Panc1 (cell line): ENCODE measurements at regions not wholly inside any gene's neighbourhood (a gene's known extent, or its start where the extent isn't known, plus 50 kb on each side); places are given as distances from the start of the nearest gene placed in this dataset.

ENCODE experiments used
- ATAC-seq: fragments of 200-7000 bp; cut with Tn5 transposase; 2 replicates; pipeline ENCODE4 v1.9.1; 2020; ENCODE audit warnings: mild to moderate bottlenecking, moderate library complexity
- BruUV-seq: library from RNA; stranded (reverse); fragments of 400-500 nt; replicated peaks from 2 replicates; lab custom pipeline; 2021; lab: Mats Ljungman, UMichigan
- CTCF ChIA-PET: fragments of 300-600 bp; sonication (Branson Sonifier 250); formaldehyde crosslinking; loops from one replicate; lab custom pipeline; 2022; ENCODE audit warnings: antibody characterized with exemption; lab: Charles Lee
- POLR2A ChIA-PET: fragments of 300-600 bp; sonication (Branson Sonifier 250); formaldehyde crosslinking; loops from one replicate; lab custom pipeline; 2022; ENCODE audit warnings: antibody characterized with exemption; lab: Charles Lee
- DNase-seq: peaks from one replicate; pipeline ENCODE4 v3.0.0-alpha.2; 2010; ENCODE audit warnings: low read depth, low spot score
- H3K27ac ChIP-seq: 2 replicates; pipeline ENCODE4 v1.5.1; 2011; ENCODE audit warnings: mild to moderate bottlenecking, low read length, inconsistent platforms
- H3K27me3 ChIP-seq: fragments of 200-500 bp; sonication (Bioruptor generic); 2 replicates; pipeline ENCODE4 v1.6.0; 2014; ENCODE audit warnings: low read length, inconsistent platforms; ENCODE audit not compliant: control insufficient read depth, insufficient read depth
- H3K36me3 ChIP-seq: fragments of 200-500 bp; sonication (Bioruptor generic); 2 replicates; pipeline ENCODE4 v1.5.1; 2014; ENCODE audit warnings: inconsistent platforms, mild to moderate bottlenecking, low read length, moderate library complexity; ENCODE audit not compliant: control insufficient read depth, insufficient read depth
- H3K4me1 ChIP-seq: 2 replicates; pipeline ENCODE4 v1.5.1; 2011; ENCODE audit warnings: inconsistent platforms, mild to moderate bottlenecking, low read length, moderate library complexity; ENCODE audit not compliant: control insufficient read depth, insufficient read depth
- H3K4me3 ChIP-seq, 2 experiments: 2 replicates each; pipeline ENCODE4 v1.5.1; 2011 to 2012; ENCODE audit warnings: low read depth in 2 of 2, low read length in 2 of 2, mild to moderate bottlenecking in 2 of 2, inconsistent platforms in 1 of 2, moderate library complexity in 1 of 2
- H3K9me3 ChIP-seq: fragments of 200-500 bp; sonication (Bioruptor generic); 2 replicates; pipeline ENCODE4 v1.5.1; 2014; ENCODE audit warnings: low read depth, mild to moderate bottlenecking, inconsistent platforms, low read length, moderate library complexity; ENCODE audit not compliant: control insufficient read depth, insufficient read depth
- CTCF ChIP-seq: fragments of 450-650 bp; IDR thresholded peaks from 2 replicates; pipeline ENCODE4 v1.5.1; 2017; ENCODE audit warnings: mild to moderate bottlenecking
- POLR2AphosphoS5 ChIP-seq: IDR thresholded peaks from 2 replicates; pipeline ENCODE4 v1.6.1; 2012; ENCODE audit warnings: mild to moderate bottlenecking, low read depth, low read length, moderate library complexity
- SIN3A ChIP-seq: IDR thresholded peaks from 2 replicates; pipeline ENCODE4 v1.6.1; 2012; ENCODE audit warnings: low read depth, mild to moderate bottlenecking, low read length, moderate library complexity, borderline replicate concordance; ENCODE audit not compliant: insufficient read depth
- TCF7L2 ChIP-seq: IDR thresholded peaks from 2 replicates; pipeline ENCODE4 v1.6.1; 2011; ENCODE audit warnings: mild to moderate bottlenecking, low read depth, low read length, inconsistent platforms
- in situ Hi-C: cut with HindIII; loops from 2 replicates; pipeline ENCODE4 v1.10.0; 2016; ENCODE audit warnings: low sequenced_read_pairs, low pct_unique_long_range_greater_than_20kb
- intact Hi-C: fragments of 100-400 bp; cut with micrococcal nuclease; formaldehyde crosslinking; loops from one replicate; pipeline ENCODE4 v1.10.0; 2022; ENCODE audit not compliant: unreplicated experiment
- TF ChIP-seq, protein P1 (sequence below), 2 experiments: IDR thresholded peaks; 2 replicates each; pipeline ENCODE4 v1.6.1; 2011 to 2012; ENCODE audit warnings: low read depth in 2 of 2, control low read depth in 1 of 2, low read length in 1 of 2, mild to moderate bottlenecking in 1 of 2, moderate library complexity in 1 of 2; ENCODE audit not compliant: insufficient read depth in 1 of 2

- H3K9me3 ChIP-seq: no peaks in the 10 kb centered on the region
- H3K4me3 ChIP-seq: no peak overlapping the region
- ChIA-PET POLR2A (no interaction called here), CTCF (no interaction called here)
- ATAC-seq: no peak
- TF ChIP-seq TCF7L2: no peak
- TF ChIP-seq CTCF: no peak
- no peak for TF ChIP-seq POLR2AphosphoS5
- no peak for TF ChIP-seq SIN3A
- TF ChIP-seq, protein P1, sequence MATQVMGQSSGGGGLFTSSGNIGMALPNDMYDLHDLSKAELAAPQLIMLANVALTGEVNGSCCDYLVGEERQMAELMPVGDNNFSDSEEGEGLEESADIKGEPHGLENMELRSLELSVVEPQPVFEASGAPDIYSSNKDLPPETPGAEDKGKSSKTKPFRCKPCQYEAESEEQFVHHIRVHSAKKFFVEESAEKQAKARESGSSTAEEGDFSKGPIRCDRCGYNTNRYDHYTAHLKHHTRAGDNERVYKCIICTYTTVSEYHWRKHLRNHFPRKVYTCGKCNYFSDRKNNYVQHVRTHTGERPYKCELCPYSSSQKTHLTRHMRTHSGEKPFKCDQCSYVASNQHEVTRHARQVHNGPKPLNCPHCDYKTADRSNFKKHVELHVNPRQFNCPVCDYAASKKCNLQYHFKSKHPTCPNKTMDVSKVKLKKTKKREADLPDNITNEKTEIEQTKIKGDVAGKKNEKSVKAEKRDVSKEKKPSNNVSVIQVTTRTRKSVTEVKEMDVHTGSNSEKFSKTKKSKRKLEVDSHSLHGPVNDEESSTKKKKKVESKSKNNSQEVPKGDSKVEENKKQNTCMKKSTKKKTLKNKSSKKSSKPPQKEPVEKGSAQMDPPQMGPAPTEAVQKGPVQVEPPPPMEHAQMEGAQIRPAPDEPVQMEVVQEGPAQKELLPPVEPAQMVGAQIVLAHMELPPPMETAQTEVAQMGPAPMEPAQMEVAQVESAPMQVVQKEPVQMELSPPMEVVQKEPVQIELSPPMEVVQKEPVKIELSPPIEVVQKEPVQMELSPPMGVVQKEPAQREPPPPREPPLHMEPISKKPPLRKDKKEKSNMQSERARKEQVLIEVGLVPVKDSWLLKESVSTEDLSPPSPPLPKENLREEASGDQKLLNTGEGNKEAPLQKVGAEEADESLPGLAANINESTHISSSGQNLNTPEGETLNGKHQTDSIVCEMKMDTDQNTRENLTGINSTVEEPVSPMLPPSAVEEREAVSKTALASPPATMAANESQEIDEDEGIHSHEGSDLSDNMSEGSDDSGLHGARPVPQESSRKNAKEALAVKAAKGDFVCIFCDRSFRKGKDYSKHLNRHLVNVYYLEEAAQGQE (IDR thresholded peaks at IDR 0.05; ENCODE audit: insufficient read depth in 1 of 2, low read depth in 2 of 2, low read length in 1 of 2): no peak
- no peak overlapping the region for H3K27ac ChIP-seq
- no TSS peak for BruUV-seq
- in situ Hi-C loops (no loop called here), intact Hi-C loops (no loop called here)
- H3K36me3 ChIP-seq: no peaks in the 10 kb centered on the region
- H3K4me1 ChIP-seq: no peaks in the 10 kb centered on the region
- DNase-seq: no peak
- no peaks in the 10 kb centered on the region for H3K27me3 ChIP-seq
Observed at GRCh38 chr2:120984452-120985173, 248.9 kb downstream of the GLI2 start.

GRCh38 chr2:120985174-120985996, 249.7 kb downstream of the GLI2 start:
- Histone ChIP-seq H3K27me3 (no peaks in the 10 kb centered on the region), H3K27ac (no peak overlapping the region), H3K36me3 (no peaks in the 10 kb centered on the region), H3K4me1 (no peaks in the 10 kb centered on the region), H3K9me3 (no peaks in the 10 kb centered on the region), H3K4me3 (no peak overlapping the region)
- in situ Hi-C loops (no loop called here), intact Hi-C loops (no loop called here)
- ATAC-seq (no peak), DNase-seq (no peak)
- ChIA-PET POLR2A (no interaction called here), CTCF (no interaction called here)
- BruUV-seq: no TSS peak
- TF ChIP-seq POLR2AphosphoS5 (no peak), CTCF (no peak), SIN3A (no peak), TCF7L2 (no peak)
- TF ChIP-seq, protein P1 (IDR thresholded peaks at IDR 0.05; ENCODE audit: insufficient read depth in 1 of 2, low read depth in 2 of 2, low read length in 1 of 2): no peak
